OCI-M2 (cell line): ENCODE measurements at regions not wholly inside any gene's neighbourhood (a gene's known extent, or its start where the extent isn't known, plus 50 kb on each side); places are given as distances from the start of the nearest gene placed in this dataset.

Experiments used
- DNase-seq: peaks from one replicate; lab custom pipeline; 2025; ENCODE audit not compliant: unreplicated experiment; lab: John Stamatoyannopoulos, UW

DNA sequence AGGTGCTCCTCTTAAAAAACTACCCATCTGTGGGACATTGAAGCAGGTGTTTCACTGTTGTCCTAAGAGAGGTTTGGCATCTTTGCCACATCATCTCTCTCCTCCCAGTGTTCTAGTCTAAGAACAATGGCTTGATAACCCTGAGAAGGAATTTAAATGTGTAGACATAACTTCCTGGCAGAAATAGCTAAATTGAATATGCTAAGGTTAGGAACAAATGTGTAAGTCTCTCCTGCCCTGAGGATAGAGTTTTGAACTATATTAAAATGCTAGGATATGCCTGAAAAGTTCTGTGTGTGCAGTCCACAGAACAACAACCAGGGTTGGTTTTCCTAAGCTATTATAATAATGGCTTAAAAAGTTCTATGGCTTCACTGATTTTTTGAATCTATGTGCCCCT, 106.6 kb downstream of the LRRC70 start:
- no peak for DNase-seq

DNA sequence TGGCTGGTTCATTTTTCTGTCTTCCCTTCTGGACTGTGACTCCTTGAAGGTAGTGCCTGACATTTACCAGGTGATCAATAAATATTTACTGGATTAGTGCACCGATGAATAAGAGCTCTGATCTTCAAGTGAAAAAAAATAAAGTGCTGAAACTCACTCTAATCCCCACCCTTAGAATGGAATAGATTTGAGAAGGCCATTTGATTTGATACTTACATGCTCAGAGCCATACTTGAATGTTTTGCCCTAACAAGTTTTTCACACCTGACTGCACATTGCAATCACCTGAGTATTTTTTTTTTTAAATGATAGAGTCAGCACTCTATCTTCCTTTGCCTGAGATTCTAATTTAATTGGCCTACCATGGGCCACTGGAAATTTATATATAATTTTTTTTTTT, 105.7 kb downstream of the LRRC70 start:
- DNase-seq = no peak

DNA sequence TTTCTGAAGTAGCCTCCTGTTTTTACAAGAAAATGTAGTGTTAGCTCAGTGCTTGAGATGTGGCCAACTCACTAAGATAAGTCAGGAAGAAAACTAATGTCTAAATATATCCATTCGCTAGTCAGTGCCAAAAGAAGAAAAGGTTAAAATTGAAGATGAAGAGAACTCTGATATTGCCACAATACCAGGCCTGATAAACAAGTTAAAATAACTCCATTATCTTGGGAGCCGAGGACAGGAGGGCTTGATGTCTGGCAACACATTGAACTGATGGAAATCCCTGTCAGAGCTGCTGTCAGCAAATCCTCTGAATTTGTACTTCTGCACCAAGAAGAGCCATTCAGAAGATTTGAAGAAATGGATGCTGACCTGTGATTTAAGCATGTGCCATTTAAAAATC, 103.4 kb downstream of the LRRC70 start:
- DNase-seq = no peak

DNA sequence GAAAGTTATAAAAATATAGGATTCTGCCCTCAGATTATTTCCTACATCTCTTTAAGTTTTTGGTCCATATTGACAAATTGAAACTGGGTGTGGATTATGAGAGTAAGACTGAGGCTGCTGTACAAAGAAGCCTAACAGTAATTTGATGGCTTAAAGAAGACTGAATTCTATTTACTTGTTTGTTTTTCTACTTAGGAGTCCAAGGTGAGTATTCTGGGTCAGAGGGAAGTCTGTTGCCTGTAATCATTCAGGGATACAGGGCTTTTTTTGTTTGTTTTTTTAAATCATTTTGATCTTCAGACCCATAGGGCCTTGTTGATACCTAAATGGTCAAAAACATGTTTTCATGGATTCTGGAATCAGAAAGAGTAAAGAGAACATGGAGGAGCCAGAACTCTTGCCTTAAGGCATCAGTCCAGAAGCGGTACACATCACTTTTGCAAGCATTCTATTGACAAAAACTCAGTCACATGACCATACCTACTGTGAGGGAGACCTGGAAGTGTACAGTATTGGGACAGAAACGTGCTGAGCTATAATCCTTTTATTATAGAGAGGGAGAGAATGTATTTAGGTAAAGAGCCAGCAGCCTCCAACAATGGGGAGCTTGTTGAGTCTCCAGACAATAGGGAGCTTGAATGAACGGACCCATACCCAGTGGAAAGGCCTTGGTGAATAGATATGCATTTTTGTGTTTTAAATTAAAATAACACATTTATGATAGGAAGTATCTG, 102.7 kb downstream of the LRRC70 start:
- no peak for DNase-seq

- DNase-seq = no peak
Measured at GRCh38 chr5:62680121-62680520, 101.5 kb downstream of the LRRC70 start.
